CD4-positive, alpha-beta T cell (primary cell): ENCODE measurements at regions not wholly inside any gene's neighbourhood (a gene's known extent, or its start where the extent isn't known, plus 50 kb on each side); places are given as distances from the start of the nearest gene placed in this dataset.

ENCODE experiments used
- ATAC-seq: fragments of 200-7000 bp; cut with Tn5 transposase; one replicate; pipeline ENCODE4 v1.10.0; 2022; ENCODE audit warnings: mild to moderate bottlenecking; ENCODE audit not compliant: poor library complexity
- CTCF ChIA-PET: fragments of 350-600 bp; sonication (Branson Sonifier 250); formaldehyde crosslinking; loops from one replicate; lab custom pipeline; 2021; ENCODE audit warnings: antibody characterized with exemption, inconsistent platforms; lab: Charles Lee
- POLR2A ChIA-PET: fragments of 350-600 bp; sonication (Branson Sonifier 250); formaldehyde crosslinking; loops from one replicate; lab custom pipeline; 2021; ENCODE audit warnings: antibody characterized with exemption, inconsistent platforms; lab: Charles Lee
- DNase-seq, 14 experiments: peaks; one replicate each; pipeline ENCODE4 v3.0.0-alpha.2; 2013 to 2020; ENCODE audit warnings: mixed read lengths in 2 of 14
- H3K27ac ChIP-seq, 2 donors: one replicate each; pipeline versions ENCODE4 v1.5.1 to v1.7.0; 2013; ENCODE audit warnings: low read length in 2 of 2, low read depth in 1 of 2, mild to moderate bottlenecking in 1 of 2
- H3K27me3 ChIP-seq, 2 experiments: 1 replicate in 1 of 2; 2 replicates in 1 of 2; pipeline versions ENCODE4 v1.6.1 to v1.7.0; 2013; ENCODE audit warnings: low read length in 2 of 2, control low read depth in 1 of 2, mild to moderate bottlenecking in 1 of 2, moderate library complexity in 1 of 2; ENCODE audit not compliant: insufficient read depth in 2 of 2, control insufficient read depth in 1 of 2
- H3K36me3 ChIP-seq: one replicate; pipeline ENCODE4 v1.6.1; 2013; ENCODE audit warnings: low read length, control low read depth; ENCODE audit not compliant: insufficient read depth
- H3K4me1 ChIP-seq: one replicate; pipeline ENCODE4 v1.6.1; 2013; ENCODE audit warnings: low read length, control low read depth; ENCODE audit not compliant: insufficient read depth
- H3K4me3 ChIP-seq: one replicate; pipeline ENCODE4 v1.5.1; 2013; ENCODE audit warnings: mild to moderate bottlenecking, low read length, moderate library complexity
- H3K9me3 ChIP-seq, 2 experiments: 1 replicate in 1 of 2; 2 replicates in 1 of 2; pipeline versions ENCODE4 v1.6.1 to v1.7.0; 2013; ENCODE audit warnings: low read length in 2 of 2, mild to moderate bottlenecking in 2 of 2, control low read depth in 1 of 2, moderate library complexity in 1 of 2; ENCODE audit not compliant: control insufficient read depth in 1 of 2, insufficient read depth in 1 of 2
- H3K27ac Mint-ChIP-seq: one replicate; pipeline ENCODE4 v1.8.0; 2020; ENCODE audit warnings: mixed read lengths
- H3K27me3 Mint-ChIP-seq: one replicate; pipeline ENCODE4 v1.8.0; 2021; ENCODE audit warnings: mixed read lengths
- H3K36me3 Mint-ChIP-seq: one replicate; pipeline ENCODE4 v1.8.0; 2021; ENCODE audit warnings: low read depth, mixed read lengths
- H3K4me1 Mint-ChIP-seq: one replicate; pipeline ENCODE4 v1.8.0; 2021; ENCODE audit warnings: low read depth, mixed read lengths
- H3K4me3 Mint-ChIP-seq: one replicate; pipeline ENCODE4 v1.8.0; 2020; ENCODE audit warnings: mild to moderate bottlenecking, mixed read lengths
- H3K9me3 Mint-ChIP-seq: one replicate; pipeline ENCODE4 v1.8.0; 2020; ENCODE audit warnings: mixed read lengths
- intact Hi-C, 2 experiments: fragments of 100-400 bp; cut with DNase I in 1 of 2; cut with micrococcal nuclease in 1 of 2; formaldehyde crosslinking; loops; one replicate each; pipeline versions ENCODE4 v1.15.1 to v1.9.0; 2023 to 2025; cut with DNase I, micrococcal nuclease
- TF ChIP-seq, protein P1 (sequence below): fragments of 200-600 bp; IDR thresholded peaks from one replicate; pipeline ENCODE4 v1.8.0; 2022; ENCODE audit warnings: antibody characterized with exemption, mild to moderate bottlenecking

- Histone ChIP-seq H3K4me3 (no peak overlapping the region), H3K4me1 (no peaks in the 10 kb centered on the region), H3K9me3 (peaks cover 0 to 14% of the 10 kb centered on the region in 2 experiments), H3K27ac (no peak overlapping the region), H3K36me3 (no peaks in the 10 kb centered on the region), H3K27me3 (no peaks in the 10 kb centered on the region)
- ChIA-PET POLR2A (no interaction called here), CTCF (no interaction called here)
- peaks cover 10% of the 10 kb centered on the region for H3K9me3 Mint-ChIP-seq
- H3K27me3 Mint-ChIP-seq: no peaks in the 10 kb centered on the region
- H3K27ac Mint-ChIP-seq: no peak overlapping the region
- H3K4me1 Mint-ChIP-seq: no peaks in the 10 kb centered on the region
- TF ChIP-seq, protein P1, sequence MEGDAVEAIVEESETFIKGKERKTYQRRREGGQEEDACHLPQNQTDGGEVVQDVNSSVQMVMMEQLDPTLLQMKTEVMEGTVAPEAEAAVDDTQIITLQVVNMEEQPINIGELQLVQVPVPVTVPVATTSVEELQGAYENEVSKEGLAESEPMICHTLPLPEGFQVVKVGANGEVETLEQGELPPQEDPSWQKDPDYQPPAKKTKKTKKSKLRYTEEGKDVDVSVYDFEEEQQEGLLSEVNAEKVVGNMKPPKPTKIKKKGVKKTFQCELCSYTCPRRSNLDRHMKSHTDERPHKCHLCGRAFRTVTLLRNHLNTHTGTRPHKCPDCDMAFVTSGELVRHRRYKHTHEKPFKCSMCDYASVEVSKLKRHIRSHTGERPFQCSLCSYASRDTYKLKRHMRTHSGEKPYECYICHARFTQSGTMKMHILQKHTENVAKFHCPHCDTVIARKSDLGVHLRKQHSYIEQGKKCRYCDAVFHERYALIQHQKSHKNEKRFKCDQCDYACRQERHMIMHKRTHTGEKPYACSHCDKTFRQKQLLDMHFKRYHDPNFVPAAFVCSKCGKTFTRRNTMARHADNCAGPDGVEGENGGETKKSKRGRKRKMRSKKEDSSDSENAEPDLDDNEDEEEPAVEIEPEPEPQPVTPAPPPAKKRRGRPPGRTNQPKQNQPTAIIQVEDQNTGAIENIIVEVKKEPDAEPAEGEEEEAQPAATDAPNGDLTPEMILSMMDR: no peak
- intact Hi-C loops: no loop called here
- DNase-seq (no peak), ATAC-seq (no peak)
- H3K36me3 Mint-ChIP-seq: no peaks in the 10 kb centered on the region
- no peak overlapping the region for H3K4me3 Mint-ChIP-seq
Measured at GRCh38 chr4:64846417-64846816, 437.2 kb upstream of the TECRL start.

GRCh38 chr4:64829749-64830148 is 420.5 kb upstream of the TECRL start:
- no peaks in the 10 kb centered on the region for H3K27me3 Mint-ChIP-seq
- intact Hi-C loops: no loop called here
- H3K27ac Mint-ChIP-seq: no peak overlapping the region
- H3K4me3 ChIP-seq: no peak overlapping the region
- ATAC-seq: no peak
- ChIA-PET POLR2A (no interaction called here), CTCF (no interaction called here)
- TF ChIP-seq, protein P1: no peak
- H3K36me3 Mint-ChIP-seq: no peaks in the 10 kb centered on the region
- no peaks in the 10 kb centered on the region for H3K27me3 ChIP-seq
- peaks cover 2% of the 10 kb centered on the region for H3K9me3 Mint-ChIP-seq
- no peaks in the 10 kb centered on the region for H3K9me3 ChIP-seq
- H3K36me3 ChIP-seq: no peaks in the 10 kb centered on the region
- no peak overlapping the region for H3K4me3 Mint-ChIP-seq
- no peaks in the 10 kb centered on the region for H3K4me1 ChIP-seq
- DNase-seq: no peak
- no peaks in the 10 kb centered on the region for H3K4me1 Mint-ChIP-seq
- no peak overlapping the region for H3K27ac ChIP-seq

DNA sequence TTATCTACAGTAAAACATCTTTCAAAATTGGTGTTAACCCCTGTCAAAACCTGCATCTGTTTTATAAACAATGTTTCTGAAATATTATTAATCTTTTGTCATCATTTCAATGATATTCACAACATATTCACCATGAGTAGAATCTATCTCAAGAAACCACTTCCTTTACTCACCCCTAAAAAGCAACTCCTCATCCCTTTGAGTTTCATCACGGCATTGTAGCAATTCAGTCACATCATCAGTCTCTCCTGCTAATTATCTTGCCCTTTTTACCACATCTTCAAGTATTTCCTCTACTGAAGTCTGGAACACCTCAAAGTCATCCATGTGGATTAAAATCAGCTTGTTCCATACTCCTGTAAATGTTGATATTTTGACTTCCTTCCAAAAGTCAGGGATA is 415.3 kb upstream of the TECRL start:
- no peaks in the 10 kb centered on the region for H3K27me3 ChIP-seq
- TF ChIP-seq, protein P1: no peak
- DNase-seq: no peak
- ATAC-seq: no peak
- H3K9me3 ChIP-seq: no peaks in the 10 kb centered on the region
- H3K4me3 ChIP-seq: no peak overlapping the region
- Mint-ChIP-seq H3K4me1 (no peaks in the 10 kb centered on the region), H3K27me3 (no peaks in the 10 kb centered on the region), H3K9me3 (peaks cover 3% of the 10 kb centered on the region), H3K27ac (no peak overlapping the region), H3K4me3 (no peak overlapping the region), H3K36me3 (no peaks in the 10 kb centered on the region)
- intact Hi-C loops: no loop called here
- no peak overlapping the region for H3K27ac ChIP-seq
- ChIA-PET CTCF (no interaction called here), POLR2A (no interaction called here)
- H3K36me3 ChIP-seq: no peaks in the 10 kb centered on the region
- H3K4me1 ChIP-seq: no peaks in the 10 kb centered on the region
